Skeletal muscle satellite cell (primary cell): ENCODE measurements at regions not wholly inside any gene's neighbourhood (a gene's known extent, or its start where the extent isn't known, plus 50 kb on each side); places are given as distances from the start of the nearest gene placed in this dataset.

Source experiments
- H3K27me3 ChIP-seq: 2 replicates; pipeline ENCODE4 v1.7.0; 2013; ENCODE audit warnings: low read length; ENCODE audit not compliant: control insufficient read depth, insufficient read depth
- H3K36me3 ChIP-seq: 2 replicates; pipeline ENCODE4 v1.7.0; 2013; ENCODE audit warnings: mild to moderate bottlenecking, control low read depth, low read length; ENCODE audit not compliant: insufficient read depth
- H3K4me1 ChIP-seq: 2 replicates; pipeline ENCODE4 v1.7.0; 2013; ENCODE audit warnings: low read length; ENCODE audit not compliant: control insufficient read depth, insufficient read depth
- H3K4me2 ChIP-seq: 2 replicates; pipeline ENCODE4 v1.7.0; 2013; ENCODE audit warnings: mild to moderate bottlenecking, low read length
- H3K4me3 ChIP-seq: 2 replicates; pipeline ENCODE4 v1.7.0; 2013; ENCODE audit warnings: low read length
- H3K9ac ChIP-seq: 2 replicates; pipeline ENCODE4 v1.7.0; 2013; ENCODE audit warnings: mild to moderate bottlenecking, low read depth, low read length, moderate library complexity
- H3K9me3 ChIP-seq: replicated peaks from 2 replicates; pipeline ENCODE4 v1.7.0; 2013; ENCODE audit warnings: mild to moderate bottlenecking, control low read depth, low read length

DNA sequence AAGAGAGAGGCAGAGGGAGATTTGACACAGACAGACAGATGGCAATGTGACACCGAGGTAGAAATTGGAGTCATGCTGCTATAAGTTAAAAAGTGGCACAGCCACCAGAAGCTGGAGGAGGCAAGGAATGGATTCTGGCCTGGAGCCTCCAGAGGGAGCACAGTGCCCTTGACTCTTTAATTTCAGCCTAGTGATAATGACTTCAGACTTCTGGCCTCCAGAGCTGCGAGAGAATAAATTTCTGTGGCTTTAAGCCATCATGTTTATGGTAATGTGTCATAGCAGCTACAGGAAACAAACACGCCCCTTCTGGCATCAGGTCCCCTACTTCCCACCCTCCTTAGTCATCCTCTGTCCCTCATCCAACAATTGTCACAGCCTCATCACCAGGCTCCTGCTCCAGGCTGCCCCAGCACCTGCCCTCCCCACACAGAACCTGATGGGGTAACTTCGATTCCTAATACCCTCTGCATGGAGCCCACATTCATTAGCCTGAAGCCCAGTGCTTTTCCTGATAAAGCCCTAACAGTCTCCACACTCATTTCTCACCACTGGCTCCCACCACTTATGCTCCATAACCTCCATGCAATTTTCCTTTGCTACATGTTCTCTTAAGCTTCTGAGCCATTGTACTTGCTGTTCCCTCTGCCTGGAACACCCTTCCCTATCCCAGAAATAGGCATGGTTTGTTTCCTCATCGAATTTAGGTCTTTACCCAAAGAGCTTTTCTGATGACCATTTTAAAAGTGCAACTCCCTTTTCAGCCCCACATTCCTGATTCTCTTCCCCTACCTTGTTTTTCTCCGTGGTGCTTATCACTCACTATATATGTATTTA is 69.7 kb upstream of the TOX2 start:
- H3K27me3 ChIP-seq, result peaks cover 4% of the 10 kb centered on the region
- no peak overlapping the region for H3K4me3 ChIP-seq
- H3K4me2 ChIP-seq, result no peak overlapping the region
- H3K9ac ChIP-seq, result no peak overlapping the region
- H3K4me1 ChIP-seq, result peaks cover 37% of the 10 kb centered on the region
- H3K9me3 ChIP-seq, result no peaks in the 10 kb centered on the region
- no peaks in the 10 kb centered on the region for H3K36me3 ChIP-seq

DNA sequence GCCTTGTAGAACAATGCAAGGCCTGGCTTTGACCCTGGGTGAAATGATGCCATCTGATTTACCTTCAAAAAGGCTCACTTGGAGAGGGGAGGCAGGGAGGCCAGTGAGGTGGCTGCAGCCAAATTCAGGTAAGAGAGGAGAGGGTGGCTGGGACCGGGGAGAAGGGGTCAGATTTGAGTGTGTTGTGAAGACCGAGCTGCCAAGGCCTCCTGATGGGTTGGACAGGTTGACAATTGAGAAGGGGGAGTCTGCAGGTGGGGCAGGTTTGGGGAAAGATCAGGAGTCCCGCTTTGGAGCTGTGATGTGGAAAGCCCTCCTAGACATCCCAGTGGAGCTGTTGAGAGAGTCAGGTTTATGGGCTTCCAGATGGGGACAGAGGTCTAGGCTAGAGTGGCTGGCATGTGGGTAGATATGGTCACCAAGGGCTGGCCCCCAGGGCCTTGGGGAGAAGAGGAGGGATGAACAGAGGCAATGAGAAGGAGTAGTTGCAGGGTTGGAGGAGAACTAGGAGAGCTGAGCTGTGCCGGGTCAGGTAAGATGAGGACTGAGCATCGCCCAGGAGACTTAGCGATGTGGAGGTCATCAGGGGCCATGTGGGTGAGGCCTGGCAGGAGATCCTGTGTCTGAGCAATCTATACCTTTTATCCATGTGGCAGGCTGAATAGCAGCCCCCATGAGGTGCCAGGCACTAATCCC is 70.5 kb upstream of the TOX2 start:
- H3K9ac ChIP-seq, result no peak overlapping the region
- H3K27me3 ChIP-seq, result peaks cover 7% of the 10 kb centered on the region
- H3K4me3 ChIP-seq, result no peak overlapping the region
- H3K4me2 ChIP-seq, result no peak overlapping the region
- no peaks in the 10 kb centered on the region for H3K36me3 ChIP-seq
- peaks cover 29% of the 10 kb centered on the region for H3K4me1 ChIP-seq
- H3K9me3 ChIP-seq, result no peaks in the 10 kb centered on the region

DNA sequence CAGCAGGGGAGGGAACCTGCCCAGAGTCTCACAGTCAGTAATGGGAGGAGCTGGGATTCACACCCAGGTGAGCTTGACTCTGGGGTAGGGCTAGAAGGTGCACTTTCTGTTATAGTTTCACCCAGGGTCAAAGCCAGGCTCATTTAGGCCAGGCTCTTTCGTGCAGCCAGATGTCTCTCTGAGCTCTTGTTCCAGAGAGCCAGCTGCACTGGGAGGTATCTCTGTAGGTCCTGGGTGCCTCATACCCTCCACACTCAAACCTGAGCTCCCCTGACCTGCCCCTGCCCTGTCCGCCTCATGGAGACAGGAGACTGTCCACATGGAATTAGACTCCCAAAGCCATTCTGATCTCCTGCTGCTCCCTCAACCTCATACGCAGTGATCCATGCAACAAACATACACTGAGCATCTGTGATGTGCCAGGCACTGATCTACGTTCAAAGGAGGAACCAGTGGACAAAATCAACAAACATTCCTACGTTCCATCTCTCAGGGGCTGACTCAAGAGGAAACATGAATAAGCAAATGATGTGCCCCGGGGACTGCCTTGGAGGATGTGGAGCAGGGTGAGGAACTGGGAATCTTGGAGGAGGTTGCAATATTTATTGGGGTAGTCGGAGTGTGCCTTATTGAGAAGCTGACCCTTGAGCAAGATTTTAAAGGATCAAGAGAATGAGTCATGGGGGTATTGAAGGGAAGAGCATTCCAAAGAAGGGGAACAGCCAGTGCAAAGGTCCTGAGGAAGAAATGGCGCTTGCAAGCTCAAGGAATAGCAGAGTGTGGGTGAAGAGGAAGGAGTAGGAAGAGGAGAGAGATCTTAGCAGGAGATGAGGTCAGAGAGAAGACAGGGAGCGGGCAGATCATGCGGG is 71.3 kb upstream of the TOX2 start:
- H3K27me3 ChIP-seq, result peaks cover 9% of the 10 kb centered on the region
- no peak overlapping the region for H3K9ac ChIP-seq
- H3K4me1 ChIP-seq, result peaks cover 29% of the 10 kb centered on the region
- H3K4me2 ChIP-seq, result no peak overlapping the region
- H3K9me3 ChIP-seq, result no peaks in the 10 kb centered on the region
- no peak overlapping the region for H3K4me3 ChIP-seq
- no peaks in the 10 kb centered on the region for H3K36me3 ChIP-seq

GRCh38 chr20:43842126-43843020 is 72.3 kb upstream of the TOX2 start:
- H3K9me3 ChIP-seq, result no peaks in the 10 kb centered on the region
- H3K9ac ChIP-seq, result no peak overlapping the region
- no peaks in the 10 kb centered on the region for H3K36me3 ChIP-seq
- no peak overlapping the region for H3K4me2 ChIP-seq
- H3K27me3 ChIP-seq, result peaks cover 14% of the 10 kb centered on the region
- H3K4me1 ChIP-seq, result peaks cover 29% of the 10 kb centered on the region
- no peak overlapping the region for H3K4me3 ChIP-seq

DNA sequence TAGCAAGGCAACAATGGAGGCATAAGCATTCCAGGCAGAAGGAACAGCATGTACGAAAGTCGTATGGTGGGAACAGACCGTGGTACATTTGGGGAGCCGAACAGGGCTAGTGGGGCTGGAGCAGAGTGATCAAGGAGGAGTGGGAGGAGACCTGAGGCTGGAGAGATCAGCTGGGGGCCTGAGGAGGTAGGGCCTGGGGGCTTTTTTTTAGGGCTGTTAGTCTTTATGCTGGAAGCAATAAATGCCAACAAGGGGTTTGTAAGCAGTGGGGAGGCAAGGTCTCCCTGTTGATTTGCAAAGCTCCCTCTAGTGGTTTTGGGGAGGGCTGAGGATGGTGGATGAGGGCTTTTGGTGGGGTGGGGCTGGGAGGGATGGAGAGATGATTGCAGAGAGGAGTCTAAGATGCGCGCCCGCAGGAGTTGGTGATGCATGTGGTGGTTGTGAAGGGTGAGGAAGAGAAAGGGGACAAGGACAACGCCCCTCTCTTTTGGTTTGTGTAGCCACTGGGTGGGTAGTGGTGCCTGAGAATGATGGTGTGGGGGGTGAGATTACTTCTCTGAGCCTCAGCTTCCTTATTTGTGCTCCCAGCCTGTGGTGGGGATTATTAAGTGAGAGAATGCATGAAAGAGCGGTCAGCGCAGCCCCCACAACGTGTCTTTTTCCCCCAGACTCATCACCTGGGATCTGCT is 74.1 kb upstream of the TOX2 start:
- no peaks in the 10 kb centered on the region for H3K36me3 ChIP-seq
- no peak overlapping the region for H3K4me2 ChIP-seq
- H3K27me3 ChIP-seq, result peaks cover 26% of the 10 kb centered on the region
- no peaks in the 10 kb centered on the region for H3K9me3 ChIP-seq
- no peak overlapping the region for H3K4me3 ChIP-seq
- no peak overlapping the region for H3K9ac ChIP-seq
- H3K4me1 ChIP-seq, result peaks cover 24% of the 10 kb centered on the region

DNA sequence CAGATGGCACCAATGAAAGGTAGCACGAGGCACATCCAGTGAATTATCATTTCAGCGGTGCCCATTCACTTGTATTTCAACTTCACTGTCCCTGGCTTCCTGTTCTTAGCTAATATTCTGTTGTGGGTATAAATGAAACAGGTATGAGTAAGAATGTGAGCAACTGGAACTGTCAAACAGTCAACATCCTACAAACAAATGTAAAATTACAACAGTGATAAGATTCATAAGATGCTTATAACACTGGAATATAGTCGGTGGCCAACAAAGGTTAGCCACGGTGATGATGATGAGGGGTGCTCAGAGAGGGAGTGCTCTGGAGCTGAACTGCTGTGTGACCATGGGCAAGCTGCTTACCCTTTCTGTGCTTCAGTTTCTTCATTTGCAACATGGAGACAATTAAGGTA is 74.9 kb upstream of the TOX2 start:
- peaks cover 19% of the 10 kb centered on the region for H3K4me1 ChIP-seq
- H3K4me3 ChIP-seq, result no peak overlapping the region
- H3K9me3 ChIP-seq, result no peaks in the 10 kb centered on the region
- H3K36me3 ChIP-seq, result no peaks in the 10 kb centered on the region
- no peak overlapping the region for H3K4me2 ChIP-seq
- no peak overlapping the region for H3K9ac ChIP-seq
- peaks cover 29% of the 10 kb centered on the region for H3K27me3 ChIP-seq

DNA sequence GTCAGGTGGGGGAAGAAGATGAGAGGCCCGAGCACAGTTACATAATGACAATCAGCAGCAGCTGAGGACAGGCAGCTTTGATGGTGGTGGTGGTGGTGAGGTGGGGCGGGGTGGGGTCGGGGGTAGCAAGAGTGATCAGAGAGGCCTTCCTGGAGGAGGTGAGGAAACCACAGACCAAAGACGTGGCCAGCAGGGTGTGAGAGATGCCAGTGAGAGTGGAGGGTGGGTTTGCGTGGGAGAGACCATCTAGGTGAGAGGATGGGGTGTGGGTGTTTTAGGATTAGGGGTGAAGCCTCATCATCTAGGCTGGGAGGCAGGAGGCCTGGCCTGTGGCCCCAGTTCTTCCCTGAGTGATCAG is 76.0 kb upstream of the TOX2 start:
- H3K9ac ChIP-seq, result no peak overlapping the region
- H3K9me3 ChIP-seq, result no peaks in the 10 kb centered on the region
- H3K4me3 ChIP-seq, result no peak overlapping the region
- H3K27me3 ChIP-seq, result peaks cover 40% of the 10 kb centered on the region
- no peak overlapping the region for H3K4me2 ChIP-seq
- H3K36me3 ChIP-seq, result no peaks in the 10 kb centered on the region
- H3K4me1 ChIP-seq, result peaks cover 8% of the 10 kb centered on the region

- H3K36me3 ChIP-seq, result no peaks in the 10 kb centered on the region
- H3K9me3 ChIP-seq, result no peaks in the 10 kb centered on the region
- H3K27me3 ChIP-seq, result peaks cover 45% of the 10 kb centered on the region
- H3K4me1 ChIP-seq, result peaks cover 3% of the 10 kb centered on the region
- H3K4me2 ChIP-seq, result no peak overlapping the region
- no peak overlapping the region for H3K4me3 ChIP-seq
- H3K9ac ChIP-seq, result no peak overlapping the region
These were observed 76.6 kb upstream of the TOX2 start for GRCh38 chr20:43837856-43838702.

DNA sequence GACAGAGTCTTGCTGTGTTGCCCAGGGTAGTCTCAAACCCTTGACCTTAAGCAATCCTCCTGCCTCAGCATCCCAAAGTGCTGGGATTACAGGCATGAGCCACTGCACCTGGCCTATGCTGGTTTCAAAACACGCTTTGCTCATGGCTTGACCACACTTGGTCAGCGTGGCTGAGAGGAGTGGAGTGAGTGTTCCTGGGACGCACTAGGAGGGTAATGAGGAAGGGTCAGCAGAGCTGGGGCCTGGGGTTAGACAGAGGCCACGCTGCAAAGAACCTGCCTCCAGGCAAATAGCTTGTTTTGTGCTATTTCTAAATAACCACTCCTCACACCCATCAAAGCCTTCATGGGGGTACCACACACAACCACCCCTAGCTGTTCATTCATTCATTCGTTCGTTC is 77.9 kb upstream of the TOX2 start:
- H3K9ac ChIP-seq, result no peak overlapping the region
- no peak overlapping the region for H3K4me2 ChIP-seq
- no peaks in the 10 kb centered on the region for H3K4me1 ChIP-seq
- H3K27me3 ChIP-seq, result peaks cover 58% of the 10 kb centered on the region
- no peak overlapping the region for H3K4me3 ChIP-seq
- no peaks in the 10 kb centered on the region for H3K9me3 ChIP-seq
- H3K36me3 ChIP-seq, result no peaks in the 10 kb centered on the region
